ENCODE measurements at regions not wholly inside any gene's neighbourhood (a gene's known extent, or its start where the extent isn't known, plus 50 kb on each side); places are given as distances from the start of the nearest gene placed in this dataset.

DNA sequence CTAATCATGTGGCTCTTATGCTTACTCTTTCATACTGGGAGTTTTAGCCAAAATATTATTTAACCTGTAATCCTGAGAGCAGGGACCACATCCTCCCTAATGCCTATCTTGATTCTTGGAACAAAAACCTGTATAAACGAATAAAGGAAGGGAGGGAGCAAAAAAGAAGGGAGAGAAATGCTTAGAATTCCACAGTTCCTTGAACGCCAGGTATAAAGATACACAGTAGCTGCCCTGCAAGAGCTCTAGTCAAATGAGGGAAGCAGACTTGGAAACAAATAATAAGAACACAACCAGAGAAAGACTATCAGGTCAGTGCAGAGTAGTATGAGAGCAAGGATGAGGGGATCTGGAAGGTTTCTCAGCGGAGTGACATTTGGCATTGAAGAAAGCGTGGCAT, 116.3 kb downstream of the SLC30A10 start (continued):
- TF ChIP-seq YY1 (IDR thresholded peaks at IDR 0.05) (no peak), FOXA1 (IDR thresholded peaks at IDR 0.05) (no peak)

DNA sequence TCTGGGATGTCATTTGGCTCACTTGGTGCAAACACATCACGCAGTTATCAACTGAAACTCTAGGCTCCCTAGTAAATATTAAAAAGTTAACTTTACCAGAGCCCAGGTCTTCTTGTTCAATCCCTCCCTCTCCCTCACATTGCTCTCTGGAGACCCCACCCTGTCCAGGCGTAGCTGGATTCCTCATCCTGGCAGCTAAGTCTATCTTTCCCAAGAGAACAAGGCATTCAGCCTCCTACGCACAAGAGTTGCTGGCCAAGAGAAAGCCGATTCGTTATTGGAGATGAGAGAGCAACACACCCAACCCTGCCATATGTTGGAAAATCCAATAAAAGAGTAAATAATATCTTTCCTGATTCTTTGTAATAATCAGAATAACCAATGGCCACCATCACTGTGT, 117.9 kb downstream of the SLC30A10 start:
- Histone ChIP-seq H3K4me3 (ENCODE audit: low read depth in 1 of 3, low read length in 3 of 3) (no peak overlapping the region), H3K36me3 (ENCODE audit: control insufficient read depth in 4 of 4, insufficient read depth in 3 of 4, low read depth in 1 of 4, low read length in 3 of 4) (no peaks in the 10 kb centered on the region), H3K27me3 (ENCODE audit: control insufficient read depth in 4 of 4, insufficient read depth in 4 of 4, low read length in 3 of 4) (no peaks in the 10 kb centered on the region), H3K27ac (ENCODE audit: low read depth in 1 of 2, low read length in 2 of 2) (no peak overlapping the region), H3K4me1 (ENCODE audit: control insufficient read depth in 4 of 4, insufficient read depth in 4 of 4, low read length in 3 of 4) (no peaks in the 10 kb centered on the region), H3K9me3 (ENCODE audit: control insufficient read depth in 4 of 4, low read length in 3 of 4) (no peaks in the 10 kb centered on the region), H3K9ac (ENCODE audit: low read depth in 1 of 2, low read length in 2 of 2) (no peak overlapping the region)
- WGBS, result 88% methylated on average over 5 of the region's 5 CpGs
- no peak for DNase-seq (ENCODE audit: low spot score)
- no peak for TF ChIP-seq EGR1 (IDR thresholded peaks at IDR 0.05; ENCODE audit: low read depth in 2 of 2)
- TF ChIP-seq RAD21 (IDR thresholded peaks at IDR 0.05), result no peak
- TF ChIP-seq, protein P1, sequence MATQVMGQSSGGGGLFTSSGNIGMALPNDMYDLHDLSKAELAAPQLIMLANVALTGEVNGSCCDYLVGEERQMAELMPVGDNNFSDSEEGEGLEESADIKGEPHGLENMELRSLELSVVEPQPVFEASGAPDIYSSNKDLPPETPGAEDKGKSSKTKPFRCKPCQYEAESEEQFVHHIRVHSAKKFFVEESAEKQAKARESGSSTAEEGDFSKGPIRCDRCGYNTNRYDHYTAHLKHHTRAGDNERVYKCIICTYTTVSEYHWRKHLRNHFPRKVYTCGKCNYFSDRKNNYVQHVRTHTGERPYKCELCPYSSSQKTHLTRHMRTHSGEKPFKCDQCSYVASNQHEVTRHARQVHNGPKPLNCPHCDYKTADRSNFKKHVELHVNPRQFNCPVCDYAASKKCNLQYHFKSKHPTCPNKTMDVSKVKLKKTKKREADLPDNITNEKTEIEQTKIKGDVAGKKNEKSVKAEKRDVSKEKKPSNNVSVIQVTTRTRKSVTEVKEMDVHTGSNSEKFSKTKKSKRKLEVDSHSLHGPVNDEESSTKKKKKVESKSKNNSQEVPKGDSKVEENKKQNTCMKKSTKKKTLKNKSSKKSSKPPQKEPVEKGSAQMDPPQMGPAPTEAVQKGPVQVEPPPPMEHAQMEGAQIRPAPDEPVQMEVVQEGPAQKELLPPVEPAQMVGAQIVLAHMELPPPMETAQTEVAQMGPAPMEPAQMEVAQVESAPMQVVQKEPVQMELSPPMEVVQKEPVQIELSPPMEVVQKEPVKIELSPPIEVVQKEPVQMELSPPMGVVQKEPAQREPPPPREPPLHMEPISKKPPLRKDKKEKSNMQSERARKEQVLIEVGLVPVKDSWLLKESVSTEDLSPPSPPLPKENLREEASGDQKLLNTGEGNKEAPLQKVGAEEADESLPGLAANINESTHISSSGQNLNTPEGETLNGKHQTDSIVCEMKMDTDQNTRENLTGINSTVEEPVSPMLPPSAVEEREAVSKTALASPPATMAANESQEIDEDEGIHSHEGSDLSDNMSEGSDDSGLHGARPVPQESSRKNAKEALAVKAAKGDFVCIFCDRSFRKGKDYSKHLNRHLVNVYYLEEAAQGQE (IDR thresholded peaks at IDR 0.05), result no peak
- no peak for TF ChIP-seq ATF3 (IDR thresholded peaks at IDR 0.05)
- no peak for TF ChIP-seq JUND (IDR thresholded peaks at IDR 0.05)
- no peak for TF ChIP-seq SP1 (IDR thresholded peaks at IDR 0.05)
- no peak for TF ChIP-seq GABPA (IDR thresholded peaks at IDR 0.05 in 1 of 2, conservative IDR thresholded peaks at IDR 0.05 in 1 of 2)
- no peak for TF ChIP-seq RXRA (IDR thresholded peaks at IDR 0.05)
- no peak for TF ChIP-seq FOXA2 (IDR thresholded peaks at IDR 0.05)
- no peak for TF ChIP-seq CTCF (IDR thresholded peaks at IDR 0.05; ENCODE audit: low read depth, low read length, missing input control)
- no peak for TF ChIP-seq HNF4G (IDR thresholded peaks at IDR 0.05)
- no peak for TF ChIP-seq NR2F2 (IDR thresholded peaks at IDR 0.05)
- TF ChIP-seq HNF4A (conservative IDR thresholded peaks at IDR 0.05), result no peak
- TF ChIP-seq, protein P2, sequence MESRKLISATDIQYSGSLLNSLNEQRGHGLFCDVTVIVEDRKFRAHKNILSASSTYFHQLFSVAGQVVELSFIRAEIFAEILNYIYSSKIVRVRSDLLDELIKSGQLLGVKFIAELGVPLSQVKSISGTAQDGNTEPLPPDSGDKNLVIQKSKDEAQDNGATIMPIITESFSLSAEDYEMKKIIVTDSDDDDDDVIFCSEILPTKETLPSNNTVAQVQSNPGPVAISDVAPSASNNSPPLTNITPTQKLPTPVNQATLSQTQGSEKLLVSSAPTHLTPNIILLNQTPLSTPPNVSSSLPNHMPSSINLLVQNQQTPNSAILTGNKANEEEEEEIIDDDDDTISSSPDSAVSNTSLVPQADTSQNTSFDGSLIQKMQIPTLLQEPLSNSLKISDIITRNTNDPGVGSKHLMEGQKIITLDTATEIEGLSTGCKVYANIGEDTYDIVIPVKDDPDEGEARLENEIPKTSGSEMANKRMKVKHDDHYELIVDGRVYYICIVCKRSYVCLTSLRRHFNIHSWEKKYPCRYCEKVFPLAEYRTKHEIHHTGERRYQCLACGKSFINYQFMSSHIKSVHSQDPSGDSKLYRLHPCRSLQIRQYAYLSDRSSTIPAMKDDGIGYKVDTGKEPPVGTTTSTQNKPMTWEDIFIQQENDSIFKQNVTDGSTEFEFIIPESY (IDR thresholded peaks at IDR 0.05), result no peak
- no peak for TF ChIP-seq YY1 (IDR thresholded peaks at IDR 0.05)
- TF ChIP-seq MAX (IDR thresholded peaks at IDR 0.05), result no peak
- TF ChIP-seq TAF1 (conservative IDR thresholded peaks at IDR 0.05), result no peak
- TF ChIP-seq FOXA1 (IDR thresholded peaks at IDR 0.05), result no peak
